Erythroblast (primary cell): ENCODE measurements at regions not wholly inside any gene's neighbourhood (a gene's known extent, or its start where the extent isn't known, plus 50 kb on each side); places are given as distances from the start of the nearest gene placed in this dataset.

Experiments
- GATA1 ChIP-seq: IDR thresholded peaks from 2 replicates; pipeline ENCODE4 v1.6.1; 2011; ENCODE audit warnings: low read depth, mild to moderate bottlenecking, control low read depth, low read length, moderate library complexity
- POLR2A ChIP-seq: IDR thresholded peaks from 2 replicates; pipeline ENCODE4 v1.6.1; 2011; ENCODE audit warnings: mild to moderate bottlenecking, low read length

- TF ChIP-seq POLR2A, result no peak
- TF ChIP-seq GATA1, result no peak
Observed at GRCh38 chr9:80218328-80218727, 646.6 kb downstream of the TLE4 start.
